HepG2 (cell line): ENCODE measurements at regions not wholly inside any gene's neighbourhood (a gene's known extent, or its start where the extent isn't known, plus 50 kb on each side); places are given as distances from the start of the nearest gene placed in this dataset.

Source experiments
- ATAC-seq: fragments of 200-7000 bp; cut with Tn5 transposase; 3 replicates; pipeline ENCODE4 v1.9.1; 2020; ENCODE audit warnings: mild to moderate bottlenecking, moderate library complexity
- BruUV-seq: library from RNA; stranded (reverse); fragments of 400-500 nt; replicated peaks from 2 replicates; lab custom pipeline; 2021; lab: Mats Ljungman, UMichigan
- CTCF ChIA-PET: fragments of 300-600 bp; formaldehyde crosslinking; extraction: SDS; loops from one replicate; lab custom pipeline; 2021; ENCODE audit warnings: low total read pairs, inconsistent platforms, low intra/inter-chr PET ratio; lab: Yijun Ruan, JAX
- POLR2A ChIA-PET: fragments of 350-600 bp; sonication (Branson Sonifier 250); formaldehyde crosslinking; loops from one replicate; lab custom pipeline; 2020; ENCODE audit warnings: antibody characterized with exemption, inconsistent platforms; lab: Yijun Ruan, JAX
- DNase-seq: peaks from one replicate; pipeline ENCODE4 v3.0.0-alpha.2; 2015; ENCODE audit warnings: low spot score
- FAIRE-seq: peaks from 3 replicates; lab custom pipeline; 2011; peaks lifted over from hg19 to GRCh38; lab: Jason Lieb, UNC
- H2AFZ ChIP-seq: one replicate; pipeline ENCODE4 v1.6.1; 2011; ENCODE audit warnings: low read length, inconsistent platforms
- H3K27ac ChIP-seq: fragments of 300-600 bp; 3 replicates; pipeline ENCODE4 v1.8.0; 2011; ENCODE audit warnings: mixed run types, mild to moderate bottlenecking, mixed read lengths, low read length, inconsistent platforms; ENCODE audit not compliant: insufficient read depth; ENCODE audit errors: extremely low read length
- H3K27me3 ChIP-seq, 2 experiments: fragments of 200-600 bp in 1 of 2; 2 replicates in 1 of 2; 3 replicates in 1 of 2; pipeline versions ENCODE4 v1.6.0 to v1.8.0; 2011; ENCODE audit warnings: low read length in 2 of 2, mild to moderate bottlenecking in 2 of 2, moderate library complexity in 2 of 2, inconsistent platforms in 1 of 2; ENCODE audit not compliant: insufficient read depth in 2 of 2, control insufficient read depth in 1 of 2
- H3K36me3 ChIP-seq, 2 experiments: fragments of 200-600 bp in 1 of 2; replicated peaks in 1 of 2; 2 replicates in 1 of 2; 3 replicates in 1 of 2; pipeline versions ENCODE4 v1.5.1 to v1.8.0; 2011; ENCODE audit warnings: low read length in 2 of 2, inconsistent platforms in 1 of 2; ENCODE audit not compliant: insufficient read depth in 2 of 2, control insufficient read depth in 1 of 2
- H3K4me1 ChIP-seq: 2 replicates; pipeline ENCODE4 v1.5.1; 2012; ENCODE audit warnings: low read length, inconsistent platforms; ENCODE audit not compliant: insufficient read depth
- H3K4me2 ChIP-seq: 2 replicates; pipeline ENCODE4 v1.6.0; 2011; ENCODE audit warnings: low read depth, low read length, inconsistent platforms
- H3K4me3 ChIP-seq, 3 experiments: fragments of 200-600 bp in 1 of 3; sonication (generic), shearing (Covaris generic) in 1 of 3; replicated peaks in 1 of 3; 2 replicates each; pipeline ENCODE4 v1.5.1; 2011 to 2016; ENCODE audit warnings: low read length in 3 of 3, inconsistent platforms in 2 of 3, low read depth in 2 of 3, mild to moderate bottlenecking in 2 of 3, control low read depth in 1 of 3, mixed read lengths in 1 of 3; ENCODE audit not compliant: insufficient read depth in 1 of 3
- H3K79me2 ChIP-seq: one replicate; pipeline ENCODE4 v1.6.1; 2011; ENCODE audit warnings: low read length, inconsistent platforms; ENCODE audit not compliant: insufficient read depth
- H3K9ac ChIP-seq: 2 replicates; pipeline ENCODE4 v1.6.0; 2011; ENCODE audit warnings: mild to moderate bottlenecking, low read depth, low read length, inconsistent platforms; ENCODE audit not compliant: insufficient read depth
- H3K9me3 ChIP-seq: 2 replicates; pipeline ENCODE4 v1.5.1; 2012; ENCODE audit warnings: mild to moderate bottlenecking, low read length
- H4K20me1 ChIP-seq: 2 replicates; pipeline ENCODE4 v1.6.0; 2011; ENCODE audit warnings: inconsistent platforms, mild to moderate bottlenecking, low read length, moderate library complexity; ENCODE audit not compliant: insufficient read depth
- MAFF ChIP-seq: IDR thresholded peaks from 2 replicates; pipeline ENCODE4 v1.6.1; 2011; ENCODE audit warnings: low read depth, low read length, improper control_type of control experiment
- MAFK ChIP-seq, 2 experiments: IDR thresholded peaks in 1 of 2; conservative IDR thresholded peaks in 1 of 2; 2 replicates each; pipeline ENCODE4 v1.6.1; 2011; ENCODE audit warnings: improper control_type of control experiment in 2 of 2, low read length in 2 of 2
- SP4 ChIP-seq: sonication (generic); formaldehyde crosslinking; IDR thresholded peaks from 2 replicates; pipeline ENCODE4 v1.8.1; 2023; ENCODE audit warnings: mild to moderate bottlenecking, missing genetic modification reagents
- ZNF160 ChIP-seq: sonication (generic); formaldehyde crosslinking; IDR thresholded peaks from 2 replicates; pipeline ENCODE4 v1.8.0; 2022; ENCODE audit warnings: mild to moderate bottlenecking, inconsistent platforms, missing genetic modification reagents
- WGBS: methylation state at CpG from one replicate; pipeline ENCODE4 v1.1.6; 2017; ENCODE audit warnings: low lambda C conversion rate; 5-methylcytosine and 5-hydroxymethylcytosine counted together
- in situ Hi-C: cut with HindIII; loops from 2 replicates; pipeline ENCODE4 v1.10.0; 2017; ENCODE audit warnings: low pct_unique_long_range_greater_than_20kb; ENCODE audit not compliant: extremely low pct_ligation_motif_present
- intact Hi-C: fragments of 100-400 bp; cut with micrococcal nuclease; formaldehyde crosslinking; loops from one replicate; pipeline ENCODE4 v1.10.0; 2022; ENCODE audit not compliant: unreplicated experiment
- TF ChIP-seq, protein P1 (sequence below), 2 experiments: fragments of 450-650 bp in 1 of 2; sonication (generic) in 1 of 2; formaldehyde crosslinking; IDR thresholded peaks; 2 replicates each; pipeline versions ENCODE4 v1.5.0 to v1.8.0; 2020 to 2022; ENCODE audit warnings: mild to moderate bottlenecking in 1 of 2, missing genetic modification reagents in 1 of 2

DNA sequence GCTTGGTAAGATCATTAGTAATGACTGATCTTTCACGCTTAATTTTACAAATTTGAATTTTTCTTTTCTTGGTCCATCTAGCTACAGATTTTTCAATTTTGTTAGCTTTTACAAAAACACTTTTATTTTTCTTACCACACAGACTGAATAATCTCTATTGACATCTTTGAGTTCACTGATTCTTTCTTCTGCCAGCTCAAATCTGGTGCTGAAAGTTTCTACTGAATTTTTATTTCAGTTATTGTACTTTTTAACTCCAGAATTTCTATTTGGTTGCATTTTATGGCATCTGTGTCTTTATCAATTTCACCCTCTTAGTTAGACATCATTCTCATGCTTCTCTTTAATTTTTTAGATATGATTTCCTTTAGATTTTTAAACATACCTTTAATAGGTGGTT, 584.7 kb downstream of the LMO4 start:
- in situ Hi-C loops, result no loop called here
- DNase-seq, result no peak
- Histone ChIP-seq H3K79me2 (no peaks in the 10 kb centered on the region), H3K4me1 (no peaks in the 10 kb centered on the region), H3K27me3 (no peaks in the 10 kb centered on the region), H3K36me3 (no peaks in the 10 kb centered on the region), H3K4me3 (no peak overlapping the region)
- POLR2A ChIA-PET, result interaction anchor here (0.5 kb wide), 1 partner anchor 585 kb away, joined by 3 read pairs; the partner anchor contains the start of gene LMO4
- intact Hi-C loops, result no loop called here
- FAIRE-seq, result no peak
- WGBS, result 91% methylated on average over 1 of the region's 1 CpG
- TF ChIP-seq, protein P1, sequence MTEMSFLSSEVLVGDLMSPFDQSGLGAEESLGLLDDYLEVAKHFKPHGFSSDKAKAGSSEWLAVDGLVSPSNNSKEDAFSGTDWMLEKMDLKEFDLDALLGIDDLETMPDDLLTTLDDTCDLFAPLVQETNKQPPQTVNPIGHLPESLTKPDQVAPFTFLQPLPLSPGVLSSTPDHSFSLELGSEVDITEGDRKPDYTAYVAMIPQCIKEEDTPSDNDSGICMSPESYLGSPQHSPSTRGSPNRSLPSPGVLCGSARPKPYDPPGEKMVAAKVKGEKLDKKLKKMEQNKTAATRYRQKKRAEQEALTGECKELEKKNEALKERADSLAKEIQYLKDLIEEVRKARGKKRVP (CRISPR knock-in tag; IDR thresholded peaks at IDR 0.05), result no peak
- TF ChIP-seq ZNF160 (CRISPR knock-in tag), result peak; percentile 75; the same call in 1 of the 2 replicates
- TF ChIP-seq, all 625 proteins: peak for 1
- Histone ChIP-seq H3K9me3 (peaks cover 10% of the 10 kb centered on the region; the same call in 1 of the 2 replicates), H3K9ac (no peak overlapping the region), H2AFZ (no peak overlapping the region), H3K4me2 (no peak overlapping the region), H4K20me1 (no peaks in the 10 kb centered on the region), H3K27ac (no peak overlapping the region)
- CTCF ChIA-PET, result no interaction called here
- no TSS peak for BruUV-seq
- no peak for ATAC-seq

DNA sequence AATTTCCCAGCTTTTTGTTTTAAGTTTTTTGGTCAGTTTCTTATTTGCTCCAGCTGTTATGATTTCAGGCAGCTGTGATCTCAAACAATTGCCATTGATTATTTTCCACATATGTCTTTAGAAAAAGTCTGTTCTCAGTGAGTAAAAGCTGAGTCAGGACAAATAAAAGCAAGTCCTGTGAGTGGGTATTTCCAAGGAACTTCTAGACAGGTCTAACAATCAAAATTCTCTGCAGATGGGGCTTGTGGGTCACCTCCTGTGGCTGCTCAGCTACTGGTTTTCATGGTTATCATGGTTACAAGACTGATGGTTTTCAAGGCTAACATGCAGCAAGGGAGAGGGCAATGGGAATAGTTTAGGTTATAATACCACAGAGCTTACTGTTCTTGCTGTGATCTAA, 585.7 kb downstream of the LMO4 start:
- no peak overlapping the region for H2AFZ ChIP-seq
- no TSS peak for BruUV-seq
- ChIA-PET POLR2A (no interaction called here), CTCF (no interaction called here)
- no peaks in the 10 kb centered on the region for H3K27me3 ChIP-seq
- no peaks in the 10 kb centered on the region for H4K20me1 ChIP-seq
- H3K9ac ChIP-seq, result no peak overlapping the region
- H3K9me3 ChIP-seq, result peaks cover 10% of the 10 kb centered on the region; the same call in 1 of the 2 replicates
- ATAC-seq (no peak), FAIRE-seq (no peak), DNase-seq (no peak)
- in situ Hi-C loops, result no loop called here
- no peak overlapping the region for H3K27ac ChIP-seq
- intact Hi-C loops, result no loop called here
- TF ChIP-seq SP4, result no peak
- peak; percentile 36 to 73; a peak in 2 of 4 replicates for TF ChIP-seq MAFK (conservative IDR thresholded peaks at IDR 0.05 in 1 of 2, IDR thresholded peaks at IDR 0.05 in 1 of 2; ENCODE audit: low read length in 2 of 2)
- TF ChIP-seq MAFF, result 0 out of 2 replicates have a peak, but pooled peaks have one; percentile 45
- no peaks in the 10 kb centered on the region for H3K4me1 ChIP-seq
- H3K36me3 ChIP-seq, result no peaks in the 10 kb centered on the region
- no peak overlapping the region for H3K4me3 ChIP-seq
- H3K4me2 ChIP-seq, result no peak overlapping the region
- H3K79me2 ChIP-seq, result no peaks in the 10 kb centered on the region
